ENCODE measurements at regions not wholly inside any gene's neighbourhood (a gene's known extent, or its start where the extent isn't known, plus 50 kb on each side); places are given as distances from the start of the nearest gene placed in this dataset.

DNA sequence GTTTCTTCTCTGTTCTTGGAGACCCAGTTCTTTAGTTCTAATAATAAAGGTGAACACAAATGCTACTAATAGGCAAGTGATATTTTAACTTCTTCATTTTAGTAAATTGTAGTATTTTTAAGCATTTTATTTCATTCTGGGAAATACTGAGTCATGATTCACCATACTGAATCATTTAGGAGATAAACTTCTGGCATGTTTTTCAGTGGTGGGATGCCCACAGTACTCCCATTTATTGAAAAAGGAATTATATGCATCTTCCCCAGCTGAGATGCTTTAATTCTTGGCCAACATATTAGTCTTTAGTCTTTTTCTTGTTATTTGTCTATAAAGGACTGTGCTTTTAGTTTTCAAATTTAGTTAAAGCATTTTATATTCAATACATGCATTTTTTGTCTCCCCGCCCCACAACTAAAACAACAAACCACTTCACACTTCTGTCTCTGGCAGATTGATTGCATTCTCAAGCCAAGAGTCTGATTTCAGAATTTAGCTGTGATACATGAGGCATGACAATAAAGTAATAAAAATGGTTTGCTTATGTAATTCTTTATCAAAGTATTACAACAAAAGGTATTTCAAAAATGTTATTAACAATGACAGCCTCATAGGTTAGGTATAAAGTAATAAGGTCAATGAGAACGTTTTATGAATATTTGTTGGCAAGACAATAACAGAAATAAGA is 125.2 kb upstream of the CDH18 start:
- DNase-seq (ENCODE audit: low read depth) (peak; percentile 64), FAIRE-seq (no peak)
- Histone ChIP-seq H4K20me1 (ENCODE audit: insufficient read depth, low read length) (no peaks in the 10 kb centered on the region), H3K36me3 (ENCODE audit: insufficient read depth, low read length) (no peaks in the 10 kb centered on the region), H3K4me3 (ENCODE audit: insufficient read depth, low read depth, low read length) (no peak overlapping the region), H3K4me1 (ENCODE audit: insufficient read depth, low read length) (no peaks in the 10 kb centered on the region), H3K9ac (ENCODE audit: low read length) (no peak overlapping the region), H3K79me2 (ENCODE audit: insufficient read depth, low read length) (no peaks in the 10 kb centered on the region), H3K27me3 (ENCODE audit: insufficient read depth, low read length) (no peaks in the 10 kb centered on the region), H3K27ac (ENCODE audit: low read depth, low read length) (no peak overlapping the region), H3K4me2 (ENCODE audit: low read length) (no peak overlapping the region), H2AFZ (ENCODE audit: low read depth, low read length) (no peak overlapping the region), H3K9me3 (ENCODE audit: insufficient read depth, low read depth, low read length) (no peaks in the 10 kb centered on the region)
- Mint-ChIP-seq H3K36me3 (ENCODE audit: low read depth, unreplicated experiment) (no peaks in the 10 kb centered on the region), H3K27me3 (ENCODE audit: low read depth, unreplicated experiment) (no peaks in the 10 kb centered on the region), H3K9me3 (ENCODE audit: unreplicated experiment) (no peaks in the 10 kb centered on the region), H3K27ac (ENCODE audit: unreplicated experiment) (no peak overlapping the region), H3K4me1 (ENCODE audit: low read depth, unreplicated experiment) (peaks cover 3% of the 10 kb centered on the region), H3K4me3 (ENCODE audit: unreplicated experiment) (no peak overlapping the region)
- TF ChIP-seq, protein P1, sequence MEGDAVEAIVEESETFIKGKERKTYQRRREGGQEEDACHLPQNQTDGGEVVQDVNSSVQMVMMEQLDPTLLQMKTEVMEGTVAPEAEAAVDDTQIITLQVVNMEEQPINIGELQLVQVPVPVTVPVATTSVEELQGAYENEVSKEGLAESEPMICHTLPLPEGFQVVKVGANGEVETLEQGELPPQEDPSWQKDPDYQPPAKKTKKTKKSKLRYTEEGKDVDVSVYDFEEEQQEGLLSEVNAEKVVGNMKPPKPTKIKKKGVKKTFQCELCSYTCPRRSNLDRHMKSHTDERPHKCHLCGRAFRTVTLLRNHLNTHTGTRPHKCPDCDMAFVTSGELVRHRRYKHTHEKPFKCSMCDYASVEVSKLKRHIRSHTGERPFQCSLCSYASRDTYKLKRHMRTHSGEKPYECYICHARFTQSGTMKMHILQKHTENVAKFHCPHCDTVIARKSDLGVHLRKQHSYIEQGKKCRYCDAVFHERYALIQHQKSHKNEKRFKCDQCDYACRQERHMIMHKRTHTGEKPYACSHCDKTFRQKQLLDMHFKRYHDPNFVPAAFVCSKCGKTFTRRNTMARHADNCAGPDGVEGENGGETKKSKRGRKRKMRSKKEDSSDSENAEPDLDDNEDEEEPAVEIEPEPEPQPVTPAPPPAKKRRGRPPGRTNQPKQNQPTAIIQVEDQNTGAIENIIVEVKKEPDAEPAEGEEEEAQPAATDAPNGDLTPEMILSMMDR (IDR thresholded peaks at IDR 0.05; ENCODE audit: insufficient read depth, low read depth, low read length), result no peak
- TF ChIP-seq EZH2 (IDR thresholded peaks at IDR 0.05; ENCODE audit: insufficient read depth, low read length), result no peak

DNA sequence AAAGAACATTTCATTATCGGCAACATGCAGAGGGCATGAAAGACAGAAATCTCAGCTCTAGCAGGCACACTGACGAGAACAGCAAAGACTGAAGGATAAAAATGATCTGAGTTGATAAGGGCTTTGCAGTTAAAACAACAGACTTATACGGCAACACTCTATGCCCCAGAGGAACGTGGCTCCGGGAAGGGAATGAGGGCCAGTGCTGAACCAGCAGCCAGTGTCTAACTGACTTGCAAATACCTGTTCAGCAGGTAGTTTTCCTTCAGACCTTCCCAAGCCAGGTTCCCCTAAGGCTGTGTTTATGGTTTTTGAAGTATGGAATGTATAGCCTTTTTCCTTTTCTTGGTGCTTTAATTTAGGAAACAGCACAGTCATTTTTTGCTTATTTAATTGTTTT is 121.3 kb upstream of the CDH18 start:
- Histone ChIP-seq H3K27ac (ENCODE audit: low read depth, low read length) (no peak overlapping the region), H3K9ac (ENCODE audit: low read length) (no peak overlapping the region), H3K36me3 (ENCODE audit: insufficient read depth, low read length) (no peaks in the 10 kb centered on the region), H3K4me2 (ENCODE audit: low read length) (no peak overlapping the region), H3K27me3 (ENCODE audit: insufficient read depth, low read length) (no peaks in the 10 kb centered on the region), H3K79me2 (ENCODE audit: insufficient read depth, low read length) (no peaks in the 10 kb centered on the region), H3K4me1 (ENCODE audit: insufficient read depth, low read length) (no peaks in the 10 kb centered on the region), H2AFZ (ENCODE audit: low read depth, low read length) (no peak overlapping the region), H4K20me1 (ENCODE audit: insufficient read depth, low read length) (no peaks in the 10 kb centered on the region), H3K4me3 (ENCODE audit: insufficient read depth, low read depth, low read length) (no peak overlapping the region), H3K9me3 (ENCODE audit: insufficient read depth, low read depth, low read length) (no peaks in the 10 kb centered on the region)
- TF ChIP-seq, protein P1 (IDR thresholded peaks at IDR 0.05; ENCODE audit: insufficient read depth, low read depth, low read length), result no peak
- TF ChIP-seq EZH2 (IDR thresholded peaks at IDR 0.05; ENCODE audit: insufficient read depth, low read length), result no peak
- H3K9me3 Mint-ChIP-seq (ENCODE audit: unreplicated experiment), result no peaks in the 10 kb centered on the region
- DNase-seq (ENCODE audit: low read depth) (no peak), FAIRE-seq (no peak)
- peaks cover 3% of the 10 kb centered on the region for H3K4me1 Mint-ChIP-seq (ENCODE audit: low read depth, unreplicated experiment)
- no peak overlapping the region for H3K27ac Mint-ChIP-seq (ENCODE audit: unreplicated experiment)
- no peaks in the 10 kb centered on the region for H3K27me3 Mint-ChIP-seq (ENCODE audit: low read depth, unreplicated experiment)
- H3K4me3 Mint-ChIP-seq (ENCODE audit: unreplicated experiment), result no peak overlapping the region
- H3K36me3 Mint-ChIP-seq (ENCODE audit: low read depth, unreplicated experiment), result no peaks in the 10 kb centered on the region

DNA sequence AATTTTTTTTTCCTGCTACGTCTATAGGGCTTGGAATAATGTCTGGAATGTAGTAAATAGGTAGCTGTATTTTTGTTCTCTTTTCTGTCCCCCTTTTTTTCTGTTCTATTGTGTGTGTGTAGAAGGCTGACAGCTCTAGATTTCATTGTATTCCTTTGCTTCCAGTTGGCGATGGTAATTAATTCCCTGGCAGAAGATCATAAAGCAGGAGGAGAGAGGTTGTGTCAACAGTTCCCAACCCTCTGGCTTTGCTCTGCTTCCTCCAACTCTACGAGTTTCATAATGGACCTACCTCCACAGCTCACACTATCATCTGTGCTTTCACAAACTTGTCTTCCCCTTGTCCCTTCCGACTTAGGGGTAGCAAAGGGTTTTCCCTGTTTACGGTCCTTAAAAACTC is 117.9 kb upstream of the CDH18 start:
- no peaks in the 10 kb centered on the region for H3K4me1 Mint-ChIP-seq (ENCODE audit: low read depth, unreplicated experiment)
- H3K4me2 ChIP-seq (ENCODE audit: low read length), result no peak overlapping the region
- no peaks in the 10 kb centered on the region for H3K36me3 Mint-ChIP-seq (ENCODE audit: low read depth, unreplicated experiment)
- no peaks in the 10 kb centered on the region for H3K36me3 ChIP-seq (ENCODE audit: insufficient read depth, low read length)
- no peaks in the 10 kb centered on the region for H3K79me2 ChIP-seq (ENCODE audit: insufficient read depth, low read length)
- no peak overlapping the region for H2AFZ ChIP-seq (ENCODE audit: low read depth, low read length)
- H4K20me1 ChIP-seq (ENCODE audit: insufficient read depth, low read length), result no peaks in the 10 kb centered on the region
- no peaks in the 10 kb centered on the region for H3K9me3 Mint-ChIP-seq (ENCODE audit: unreplicated experiment)
- no peaks in the 10 kb centered on the region for H3K27me3 ChIP-seq (ENCODE audit: insufficient read depth, low read length)
- DNase-seq (ENCODE audit: low read depth) (no peak), FAIRE-seq (no peak)
- no peaks in the 10 kb centered on the region for H3K27me3 Mint-ChIP-seq (ENCODE audit: low read depth, unreplicated experiment)
- no peaks in the 10 kb centered on the region for H3K4me1 ChIP-seq (ENCODE audit: insufficient read depth, low read length)
- no peak overlapping the region for H3K27ac Mint-ChIP-seq (ENCODE audit: unreplicated experiment)
- no peak overlapping the region for H3K9ac ChIP-seq (ENCODE audit: low read length)
- TF ChIP-seq, protein P1 (IDR thresholded peaks at IDR 0.05; ENCODE audit: insufficient read depth, low read depth, low read length), result no peak
- no peak for TF ChIP-seq EZH2 (IDR thresholded peaks at IDR 0.05; ENCODE audit: insufficient read depth, low read length)
- no peaks in the 10 kb centered on the region for H3K9me3 ChIP-seq (ENCODE audit: insufficient read depth, low read depth, low read length)
- H3K4me3 Mint-ChIP-seq (ENCODE audit: unreplicated experiment), result no peak overlapping the region
- no peak overlapping the region for H3K4me3 ChIP-seq (ENCODE audit: insufficient read depth, low read depth, low read length)
- no peak overlapping the region for H3K27ac ChIP-seq (ENCODE audit: low read depth, low read length)
